ENCODE measurements at regions not wholly inside any gene's neighbourhood (a gene's known extent, or its start where the extent isn't known, plus 50 kb on each side); places are given as distances from the start of the nearest gene placed in this dataset.

- FAIRE-seq (no peak), DNase-seq (ENCODE audit: insufficient read length, low spot score) (no peak)
- no peak for TF ChIP-seq POLR2AphosphoS5 (IDR thresholded peaks at IDR 0.05; ENCODE audit: low read depth, low read length)
- TF ChIP-seq TAF1 (IDR thresholded peaks at IDR 0.05; ENCODE audit: low read depth, low read length) = no peak
- no peak for TF ChIP-seq POLR2A (IDR thresholded peaks at IDR 0.05; ENCODE audit: low read depth, low read length)
These were observed 1568.2 kb upstream of the SEL1L start for GRCh38 chr14:83101846-83102245.

- no peak for DNase-seq (ENCODE audit: insufficient read length, low spot score)
- no peak for FAIRE-seq
- TF ChIP-seq POU2F2 (IDR thresholded peaks at IDR 0.05; ENCODE audit: low read depth, low read length) = no peak
- TF ChIP-seq TAF1 (IDR thresholded peaks at IDR 0.05; ENCODE audit: low read depth, low read length) = no peak
- no peak for TF ChIP-seq PAX5 (IDR thresholded peaks at IDR 0.05; ENCODE audit: insufficient read depth, low read length, severe bottlenecking)
- TF ChIP-seq SPI1 (IDR thresholded peaks at IDR 0.05; ENCODE audit: low read depth, low read length) = no peak
These were observed 1584.4 kb upstream of the SEL1L start for GRCh38 chr14:83118029-83118428.

DNA sequence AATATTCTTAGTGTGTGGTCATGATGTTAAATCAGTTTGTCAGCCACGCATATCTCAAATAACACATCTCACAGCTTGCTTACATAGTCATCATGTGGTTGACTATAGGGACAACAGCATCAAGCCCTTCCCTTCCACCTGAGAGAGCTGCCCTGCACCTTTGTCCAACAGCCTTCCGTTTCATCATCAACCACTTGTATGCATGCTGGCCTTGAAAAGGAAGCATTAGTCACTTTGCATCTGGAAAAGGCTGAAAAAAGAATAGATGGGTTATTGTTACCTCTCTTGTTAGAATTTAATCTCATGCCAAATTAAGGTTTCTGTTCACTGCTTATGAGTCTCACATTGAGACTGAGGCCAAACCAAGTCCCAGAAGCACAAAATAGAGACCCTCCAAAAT is 1586.5 kb upstream of the SEL1L start:
- TF ChIP-seq TAF1 (IDR thresholded peaks at IDR 0.05; ENCODE audit: low read depth, low read length) = no peak
- TF ChIP-seq POLR2A (IDR thresholded peaks at IDR 0.05; ENCODE audit: low read depth, low read length) = no peak
- TF ChIP-seq PAX5 (IDR thresholded peaks at IDR 0.05; ENCODE audit: insufficient read depth, low read length, severe bottlenecking) = no peak
- TF ChIP-seq SPI1 (IDR thresholded peaks at IDR 0.05; ENCODE audit: low read depth, low read length) = no peak
- TF ChIP-seq POU2F2 (IDR thresholded peaks at IDR 0.05; ENCODE audit: low read depth, low read length) = no peak
- no peak for TF ChIP-seq POLR2AphosphoS5 (IDR thresholded peaks at IDR 0.05; ENCODE audit: low read depth, low read length)
- FAIRE-seq (no peak), DNase-seq (ENCODE audit: insufficient read length, low spot score) (no peak)

- TF ChIP-seq POU2F2 (IDR thresholded peaks at IDR 0.05; ENCODE audit: low read depth, low read length) (no peak), TAF1 (IDR thresholded peaks at IDR 0.05; ENCODE audit: low read depth, low read length) (no peak), SPI1 (IDR thresholded peaks at IDR 0.05; ENCODE audit: low read depth, low read length) (no peak), POLR2A (IDR thresholded peaks at IDR 0.05; ENCODE audit: low read depth, low read length) (no peak), PAX5 (IDR thresholded peaks at IDR 0.05; ENCODE audit: insufficient read depth, low read length, severe bottlenecking) (no peak), POLR2AphosphoS5 (IDR thresholded peaks at IDR 0.05; ENCODE audit: low read depth, low read length) (no peak)
- FAIRE-seq = no peak
- no peak for DNase-seq (ENCODE audit: insufficient read length, low spot score)
These were observed 1592.4 kb upstream of the SEL1L start for GRCh38 chr14:83126076-83126475.

DNA sequence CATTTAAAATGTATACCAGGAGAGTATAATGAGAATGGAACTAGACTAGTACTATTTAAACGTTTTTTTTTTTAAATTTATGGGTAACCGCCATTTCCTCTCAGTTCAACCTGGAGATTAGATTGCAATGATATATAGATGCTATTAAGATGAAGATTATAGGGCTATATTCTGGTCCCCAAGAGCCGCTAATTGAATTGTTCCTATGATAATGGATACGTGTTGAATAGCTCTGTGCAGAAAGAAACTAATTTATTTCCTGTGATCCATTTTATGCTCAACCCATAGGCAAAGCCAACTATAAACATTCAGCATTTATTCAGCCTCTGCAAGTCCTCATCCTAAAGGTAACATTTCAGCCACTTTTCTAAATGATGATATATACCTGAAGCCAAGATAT is 1595.1 kb upstream of the SEL1L start:
- DNase-seq (ENCODE audit: insufficient read length, low spot score) = no peak
- TF ChIP-seq SPI1 (IDR thresholded peaks at IDR 0.05; ENCODE audit: low read depth, low read length) (no peak), POU2F2 (IDR thresholded peaks at IDR 0.05; ENCODE audit: low read depth, low read length) (no peak), POLR2AphosphoS5 (IDR thresholded peaks at IDR 0.05; ENCODE audit: low read depth, low read length) (no peak), POLR2A (IDR thresholded peaks at IDR 0.05; ENCODE audit: low read depth, low read length) (no peak), TAF1 (IDR thresholded peaks at IDR 0.05; ENCODE audit: low read depth, low read length) (no peak), PAX5 (IDR thresholded peaks at IDR 0.05; ENCODE audit: insufficient read depth, low read length, severe bottlenecking) (no peak)
- no peak for FAIRE-seq

- DNase-seq (ENCODE audit: insufficient read length, low spot score) (no peak), FAIRE-seq (no peak)
- no peak for TF ChIP-seq POLR2AphosphoS5 (IDR thresholded peaks at IDR 0.05; ENCODE audit: low read depth, low read length)
- TF ChIP-seq POLR2A (IDR thresholded peaks at IDR 0.05; ENCODE audit: low read depth, low read length) = no peak
- no peak for TF ChIP-seq POU2F2 (IDR thresholded peaks at IDR 0.05; ENCODE audit: low read depth, low read length)
- no peak for TF ChIP-seq SPI1 (IDR thresholded peaks at IDR 0.05; ENCODE audit: low read depth, low read length)
- no peak for TF ChIP-seq PAX5 (IDR thresholded peaks at IDR 0.05; ENCODE audit: insufficient read depth, low read length, severe bottlenecking)
These were observed 1595.8 kb upstream of the SEL1L start for GRCh38 chr14:83129496-83129895.

DNA sequence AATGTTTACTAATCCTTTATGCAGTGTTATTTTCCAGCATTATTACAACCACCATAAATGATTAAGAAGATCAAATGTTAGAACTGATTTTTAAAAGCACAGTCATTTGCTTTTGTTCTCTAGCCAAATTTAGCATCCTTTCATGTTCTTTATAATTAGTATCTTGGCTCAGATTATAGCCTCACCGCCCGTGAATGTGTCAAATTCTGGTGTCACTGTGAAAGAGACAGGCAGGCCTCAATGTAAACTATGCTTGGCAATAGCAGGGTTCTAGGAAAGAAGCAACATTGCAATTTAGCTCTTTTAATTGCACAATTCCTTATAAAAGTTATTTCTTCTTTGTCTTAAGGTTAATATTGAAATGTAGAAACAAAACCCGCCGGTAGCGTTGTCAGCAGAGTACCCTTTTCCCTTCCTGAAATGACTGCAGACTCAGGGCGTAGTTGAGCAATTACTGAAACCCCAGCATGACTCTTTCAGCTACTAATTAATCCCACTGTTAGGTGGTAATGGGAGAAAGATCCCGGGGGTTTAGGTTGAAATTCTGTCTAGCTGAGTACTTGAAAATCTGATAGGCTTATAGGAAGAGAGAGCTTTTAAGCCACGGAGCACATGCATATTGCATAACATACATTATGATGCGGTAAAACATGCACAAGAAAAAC is 1600.5 kb upstream of the SEL1L start:
- TF ChIP-seq TAF1 (IDR thresholded peaks at IDR 0.05; ENCODE audit: low read depth, low read length) = no peak
- no peak for TF ChIP-seq SPI1 (IDR thresholded peaks at IDR 0.05; ENCODE audit: low read depth, low read length)
- no peak for TF ChIP-seq PAX5 (IDR thresholded peaks at IDR 0.05; ENCODE audit: insufficient read depth, low read length, severe bottlenecking)
- no peak for TF ChIP-seq POU2F2 (IDR thresholded peaks at IDR 0.05; ENCODE audit: low read depth, low read length)
- DNase-seq (ENCODE audit: insufficient read length, low spot score) = no peak
- FAIRE-seq = no peak

GRCh38 chr14:83140756-83141155 is 1607.1 kb upstream of the SEL1L start:
- TF ChIP-seq POU2F2 (IDR thresholded peaks at IDR 0.05; ENCODE audit: low read depth, low read length) = no peak
- TF ChIP-seq POLR2A (IDR thresholded peaks at IDR 0.05; ENCODE audit: low read depth, low read length) = no peak
- FAIRE-seq = no peak
- DNase-seq (ENCODE audit: insufficient read length, low spot score) = no peak

- TF ChIP-seq POLR2AphosphoS5 (IDR thresholded peaks at IDR 0.05; ENCODE audit: low read depth, low read length) (no peak), SPI1 (IDR thresholded peaks at IDR 0.05; ENCODE audit: low read depth, low read length) (no peak), POU2F2 (IDR thresholded peaks at IDR 0.05; ENCODE audit: low read depth, low read length) (no peak), TAF1 (IDR thresholded peaks at IDR 0.05; ENCODE audit: low read depth, low read length) (no peak), POLR2A (IDR thresholded peaks at IDR 0.05; ENCODE audit: low read depth, low read length) (no peak), PAX5 (IDR thresholded peaks at IDR 0.05; ENCODE audit: insufficient read depth, low read length, severe bottlenecking) (no peak)
- no peak for FAIRE-seq
- no peak for DNase-seq (ENCODE audit: insufficient read length, low spot score)
These were observed 1613.4 kb upstream of the SEL1L start for GRCh38 chr14:83147006-83147405.

DNA sequence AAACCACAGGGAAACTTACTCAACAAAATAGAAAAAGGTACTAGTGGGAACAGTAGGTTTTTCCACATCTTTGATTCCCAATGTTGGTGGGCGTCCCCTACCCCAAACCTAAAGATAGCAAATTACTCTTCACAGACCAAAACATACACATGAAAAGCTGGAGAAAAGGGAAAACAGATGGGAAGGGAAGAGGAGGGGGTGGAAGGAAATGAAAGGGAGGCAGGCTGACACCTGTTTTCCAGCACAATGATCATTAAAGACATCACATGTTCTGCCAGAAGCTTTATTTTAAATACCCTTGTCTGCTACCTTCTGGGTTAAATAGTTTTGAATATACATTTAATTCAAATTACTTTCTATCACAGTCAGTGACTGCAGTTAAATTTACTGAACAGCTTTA is 1617.9 kb upstream of the SEL1L start:
- TF ChIP-seq POLR2A (IDR thresholded peaks at IDR 0.05; ENCODE audit: low read depth, low read length) = no peak
- TF ChIP-seq SPI1 (IDR thresholded peaks at IDR 0.05; ENCODE audit: low read depth, low read length) = no peak
- no peak for TF ChIP-seq POLR2AphosphoS5 (IDR thresholded peaks at IDR 0.05; ENCODE audit: low read depth, low read length)
- no peak for TF ChIP-seq POU2F2 (IDR thresholded peaks at IDR 0.05; ENCODE audit: low read depth, low read length)
- TF ChIP-seq TAF1 (IDR thresholded peaks at IDR 0.05; ENCODE audit: low read depth, low read length) = no peak
- TF ChIP-seq PAX5 (IDR thresholded peaks at IDR 0.05; ENCODE audit: insufficient read depth, low read length, severe bottlenecking) = no peak
- DNase-seq (ENCODE audit: insufficient read length, low spot score) (no peak), FAIRE-seq (no peak)

Measured in GM12891 (cell line).